ENCODE measurements at regions not wholly inside any gene's neighbourhood (a gene's known extent, or its start where the extent isn't known, plus 50 kb on each side); places are given as distances from the start of the nearest gene placed in this dataset.
"Not testable (repeated sequence)": the region's sequence is repeated elsewhere in the genome, so short reads cannot be mapped to it uniquely, and the experiment has no call there.

DNA sequence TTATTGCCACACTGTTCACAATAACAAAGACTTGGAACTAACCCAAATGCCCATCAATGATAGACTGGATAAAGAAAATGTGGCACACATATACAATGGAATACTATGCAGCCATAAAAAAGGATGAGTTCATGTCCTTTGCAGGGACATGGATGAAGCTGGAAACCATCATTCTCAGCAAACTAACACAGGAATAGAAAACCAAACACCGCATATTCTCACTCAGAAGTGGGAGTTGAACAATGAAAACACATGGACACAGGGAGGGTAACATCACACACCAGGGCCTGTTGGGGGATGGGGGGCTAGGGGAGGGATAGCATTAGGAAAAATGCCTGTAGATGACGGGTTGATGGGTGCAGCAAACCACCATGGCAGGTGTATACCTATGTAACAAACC, 76.5 kb upstream of the SLC35F3 start:
- not testable (repeated sequence) for H3K4me3 ChIP-seq (ENCODE audit: low read depth in 1 of 3, low read length in 3 of 3); H3K4me1 ChIP-seq (ENCODE audit: control insufficient read depth in 3 of 3, insufficient read depth in 2 of 3, low read depth in 1 of 3, low read length in 2 of 3); H3K36me3 ChIP-seq (ENCODE audit: control insufficient read depth in 3 of 3, insufficient read depth in 2 of 3, low read depth in 1 of 3, low read length in 3 of 3); H3K9me3 ChIP-seq (ENCODE audit: control insufficient read depth in 2 of 2, insufficient read depth in 1 of 2, low read depth in 1 of 2, low read length in 1 of 2); H3K27me3 ChIP-seq (ENCODE audit: control insufficient read depth in 3 of 3, insufficient read depth in 3 of 3, low read length in 3 of 3); H3K27ac ChIP-seq (ENCODE audit: low read depth in 1 of 3, low read length in 2 of 3); DNase-seq; FAIRE-seq
- 75 to 82% (median 75%) methylated on average over 2 of the region's 2 CpGs for WGBS, 3 donors

DNA sequence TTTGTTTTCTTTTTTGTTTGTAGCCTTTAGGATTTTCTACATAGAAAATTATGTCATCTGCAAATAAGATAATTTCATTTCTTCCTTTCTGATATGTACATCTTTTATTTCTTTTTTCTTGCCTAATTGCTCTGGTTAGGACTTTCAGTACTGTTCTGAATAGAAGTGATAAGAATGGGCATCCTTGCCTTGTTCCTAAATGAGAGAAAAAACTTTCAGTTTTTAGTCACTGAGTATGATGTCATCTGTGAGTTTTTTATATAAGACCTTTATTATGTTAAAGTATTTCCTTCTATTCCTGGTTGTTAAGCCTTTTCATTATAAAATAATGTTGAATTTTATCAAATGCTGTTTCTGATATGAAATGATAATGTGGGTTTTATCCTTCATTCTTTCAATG, 76.0 kb upstream of the SLC35F3 start:
- DNase-seq (no peak), FAIRE-seq (no peak)
- Histone ChIP-seq H3K4me3 (ENCODE audit: low read depth in 1 of 3, low read length in 3 of 3) (no peak overlapping the region), H3K27me3 (ENCODE audit: control insufficient read depth in 3 of 3, insufficient read depth in 3 of 3, low read length in 3 of 3) (peaks cover 0 to 2% (median 0%) of the 10 kb centered on the region in 3 donors), H3K27ac (ENCODE audit: low read depth in 1 of 3, low read length in 2 of 3) (no peak overlapping the region), H3K9me3 (ENCODE audit: control insufficient read depth in 2 of 2, insufficient read depth in 1 of 2, low read depth in 1 of 2, low read length in 1 of 2) (peaks cover 0 to 4% of the 10 kb centered on the region in 2 donors), H3K36me3 (ENCODE audit: control insufficient read depth in 3 of 3, insufficient read depth in 2 of 3, low read depth in 1 of 3, low read length in 3 of 3) (no peaks in the 10 kb centered on the region), H3K4me1 (ENCODE audit: control insufficient read depth in 3 of 3, insufficient read depth in 2 of 3, low read depth in 1 of 3, low read length in 2 of 3) (no peaks in the 10 kb centered on the region)

DNA sequence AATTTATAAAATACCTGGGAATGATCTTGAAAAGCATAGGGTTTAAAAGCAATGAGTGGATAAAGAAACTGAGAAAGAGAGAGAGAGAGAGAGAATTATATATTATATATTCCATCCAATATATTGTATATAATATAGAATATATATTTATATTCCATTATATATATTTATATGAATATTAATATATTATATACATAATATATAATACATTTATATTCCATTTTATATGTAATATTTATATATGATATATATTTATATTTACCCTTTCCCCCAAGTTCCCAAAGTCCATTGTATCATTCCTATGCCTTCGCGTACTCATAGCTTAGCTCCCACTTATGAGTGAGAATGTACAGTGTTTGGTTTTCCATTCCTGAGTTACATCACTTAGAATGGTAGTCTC, 69.9 kb upstream of the SLC35F3 start:
- H3K9me3 ChIP-seq (ENCODE audit: control insufficient read depth in 2 of 2, insufficient read depth in 1 of 2, low read depth in 1 of 2, low read length in 1 of 2) = peaks cover 0 to 6% of the 10 kb centered on the region in 2 donors
- no peak overlapping the region for H3K27ac ChIP-seq (ENCODE audit: low read depth in 1 of 3, low read length in 2 of 3)
- H3K36me3 ChIP-seq (ENCODE audit: control insufficient read depth in 3 of 3, insufficient read depth in 2 of 3, low read depth in 1 of 3, low read length in 3 of 3) = no peaks in the 10 kb centered on the region
- H3K4me3 ChIP-seq (ENCODE audit: low read depth in 1 of 3, low read length in 3 of 3) = no peak overlapping the region
- WGBS, 3 donors = 96 to 98% (median 96%) methylated on average over 2 of the region's 2 CpGs
- peaks cover 0 to 2% (median 0%) of the 10 kb centered on the region in 3 donors for H3K27me3 ChIP-seq (ENCODE audit: control insufficient read depth in 3 of 3, insufficient read depth in 3 of 3, low read length in 3 of 3)
- DNase-seq = no peak
- FAIRE-seq = peak; percentile 84
- H3K4me1 ChIP-seq (ENCODE audit: control insufficient read depth in 3 of 3, insufficient read depth in 2 of 3, low read depth in 1 of 3, low read length in 2 of 3) = no peaks in the 10 kb centered on the region

DNA sequence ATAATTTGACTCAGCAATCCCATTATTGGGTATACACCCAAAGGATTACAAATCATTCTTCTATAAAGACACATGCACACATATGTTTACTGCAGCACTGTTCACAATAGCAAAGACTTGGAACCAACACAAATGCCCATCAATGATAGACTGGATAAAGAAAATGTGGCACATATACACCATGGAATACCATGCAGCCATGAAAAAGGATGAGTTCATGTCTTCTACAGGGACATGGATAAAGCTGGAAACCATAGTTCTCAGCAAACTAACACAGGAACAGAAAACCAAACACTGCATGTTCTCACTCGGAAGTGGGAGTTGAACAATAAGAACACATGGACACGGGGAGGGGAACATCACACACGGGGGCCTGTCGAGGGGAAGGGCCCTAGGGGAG, 66.3 kb upstream of the SLC35F3 start:
- H3K4me1 ChIP-seq (ENCODE audit: control insufficient read depth in 3 of 3, insufficient read depth in 2 of 3, low read depth in 1 of 3, low read length in 2 of 3); H3K4me3 ChIP-seq (ENCODE audit: low read depth in 1 of 3, low read length in 3 of 3); DNase-seq; FAIRE-seq; H3K9me3 ChIP-seq (ENCODE audit: control insufficient read depth in 2 of 2, insufficient read depth in 1 of 2, low read depth in 1 of 2, low read length in 1 of 2); H3K27me3 ChIP-seq (ENCODE audit: control insufficient read depth in 3 of 3, insufficient read depth in 3 of 3, low read length in 3 of 3); H3K36me3 ChIP-seq (ENCODE audit: control insufficient read depth in 3 of 3, insufficient read depth in 2 of 3, low read depth in 1 of 3, low read length in 3 of 3); H3K27ac ChIP-seq (ENCODE audit: low read depth in 1 of 3, low read length in 2 of 3): not testable (repeated sequence)
- 93 to 98% (median 94%) methylated on average over 4 of the region's 4 CpGs for WGBS, 3 donors

DNA sequence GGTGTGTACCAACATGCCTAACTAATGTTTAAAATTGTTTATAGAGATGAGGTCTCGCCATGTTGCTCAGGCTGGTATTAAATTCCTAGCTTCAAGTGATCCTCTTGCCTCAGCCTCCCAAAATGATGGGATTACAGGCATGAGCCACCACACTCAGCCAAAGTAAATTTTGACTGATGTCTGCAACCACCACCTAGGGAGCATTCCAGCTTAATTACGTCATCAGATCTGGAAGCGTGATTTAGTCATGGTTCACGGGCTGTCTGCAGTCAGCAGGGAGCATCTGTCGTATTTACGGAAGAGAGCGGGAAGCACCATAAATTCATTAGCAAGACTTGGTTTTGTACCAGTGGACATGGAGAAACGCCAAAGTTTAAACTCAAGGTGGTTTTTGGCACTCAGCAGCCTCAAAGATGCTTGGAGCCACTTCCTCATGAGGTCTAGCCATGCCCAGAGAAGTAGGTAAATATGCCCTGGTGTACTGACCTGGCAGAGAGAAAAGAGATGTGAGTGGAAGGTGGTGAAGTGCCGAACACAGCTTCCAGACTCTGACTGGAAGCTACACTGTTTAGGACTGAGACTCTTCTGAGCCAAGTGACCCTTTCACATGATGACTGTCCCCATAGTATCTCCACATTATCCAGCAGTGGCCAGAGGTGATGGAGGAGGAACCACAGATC, 60.8 kb upstream of the SLC35F3 start:
- FAIRE-seq = no peak
- H3K9me3 ChIP-seq (ENCODE audit: control insufficient read depth in 2 of 2, insufficient read depth in 1 of 2, low read depth in 1 of 2, low read length in 1 of 2) = peaks cover 0 to 1% of the 10 kb centered on the region in 2 donors
- H3K27me3 ChIP-seq (ENCODE audit: control insufficient read depth in 3 of 3, insufficient read depth in 3 of 3, low read length in 3 of 3) = peaks cover 0 to 1% (median 0%) of the 10 kb centered on the region in 3 donors
- no peaks in the 10 kb centered on the region for H3K4me1 ChIP-seq (ENCODE audit: control insufficient read depth in 3 of 3, insufficient read depth in 2 of 3, low read depth in 1 of 3, low read length in 2 of 3)
- DNase-seq = no peak
- no peaks in the 10 kb centered on the region for H3K36me3 ChIP-seq (ENCODE audit: control insufficient read depth in 3 of 3, insufficient read depth in 2 of 3, low read depth in 1 of 3, low read length in 3 of 3)
- H3K4me3 ChIP-seq (ENCODE audit: low read depth in 1 of 3, low read length in 3 of 3) = no peak overlapping the region
- no peak overlapping the region for H3K27ac ChIP-seq (ENCODE audit: low read depth in 1 of 3, low read length in 2 of 3)
- WGBS, 3 donors = 66 to 74% (median 71%) methylated on average over 9 of the region's 9 CpGs

DNA sequence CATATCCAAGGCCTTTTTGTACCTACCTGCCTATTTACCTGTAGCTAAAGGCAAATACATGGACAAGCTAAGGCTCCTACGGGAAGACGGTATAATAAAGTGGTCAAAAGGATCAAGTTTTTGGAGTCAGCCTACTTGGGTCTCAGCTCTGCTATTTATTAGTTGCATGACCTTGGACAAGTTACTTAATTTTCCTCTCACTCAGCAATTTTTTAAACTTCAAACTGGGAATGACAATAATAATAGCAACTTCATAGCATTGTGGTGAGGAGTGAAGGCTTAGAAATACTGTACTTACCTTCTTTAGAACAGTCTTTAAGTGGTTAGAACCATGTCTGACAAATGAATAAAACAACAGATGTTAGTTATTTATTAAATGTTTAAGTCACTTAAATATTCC, 60.2 kb upstream of the SLC35F3 start:
- WGBS, 3 donors = 87 to 95% (median 89%) methylated on average over 2 of the region's 2 CpGs
- FAIRE-seq = no peak
- DNase-seq = no peak

DNA sequence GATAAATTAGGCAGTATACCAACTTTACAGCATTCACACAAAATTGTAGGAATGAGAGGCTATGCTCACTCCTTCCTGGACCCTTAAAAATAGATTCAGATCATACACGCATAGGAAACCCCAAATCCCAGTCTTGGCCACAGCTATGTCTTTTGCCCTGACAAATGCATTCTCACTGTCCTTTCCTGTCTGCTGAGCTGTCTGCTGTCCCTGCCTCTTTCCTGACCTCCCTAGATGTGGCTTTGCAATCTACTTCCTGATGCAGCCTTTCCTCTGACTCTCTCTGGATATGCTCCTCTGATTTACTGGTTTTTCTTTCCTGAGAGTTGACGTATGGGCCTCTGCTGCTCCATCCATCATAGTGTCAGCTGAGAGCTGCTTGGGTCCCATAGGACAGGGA, 59.8 kb upstream of the SLC35F3 start:
- H3K27ac ChIP-seq (ENCODE audit: low read depth in 1 of 3, low read length in 2 of 3) = no peak overlapping the region
- H3K4me3 ChIP-seq (ENCODE audit: low read depth in 1 of 3, low read length in 3 of 3) = no peak overlapping the region
- no peak for FAIRE-seq
- H3K4me1 ChIP-seq (ENCODE audit: control insufficient read depth in 3 of 3, insufficient read depth in 2 of 3, low read depth in 1 of 3, low read length in 2 of 3) = no peaks in the 10 kb centered on the region
- peaks cover 0 to 1% of the 10 kb centered on the region in 2 donors for H3K9me3 ChIP-seq (ENCODE audit: control insufficient read depth in 2 of 2, insufficient read depth in 1 of 2, low read depth in 1 of 2, low read length in 1 of 2)
- WGBS, 3 donors = 39 to 61% (median 55%) methylated on average over 2 of the region's 2 CpGs
- no peaks in the 10 kb centered on the region for H3K36me3 ChIP-seq (ENCODE audit: control insufficient read depth in 3 of 3, insufficient read depth in 2 of 3, low read depth in 1 of 3, low read length in 3 of 3)
- no peak for DNase-seq
- H3K27me3 ChIP-seq (ENCODE audit: control insufficient read depth in 3 of 3, insufficient read depth in 3 of 3, low read length in 3 of 3) = peaks cover 0 to 1% (median 0%) of the 10 kb centered on the region in 3 donors

More for the DNA sequence above, 60.2 kb upstream of the SLC35F3 start:
- peaks cover 0 to 1% (median 0%) of the 10 kb centered on the region in 3 donors for H3K27me3 ChIP-seq (ENCODE audit: control insufficient read depth in 3 of 3, insufficient read depth in 3 of 3, low read length in 3 of 3)
- peaks cover 0 to 1% of the 10 kb centered on the region in 2 donors for H3K9me3 ChIP-seq (ENCODE audit: control insufficient read depth in 2 of 2, insufficient read depth in 1 of 2, low read depth in 1 of 2, low read length in 1 of 2)
- no peaks in the 10 kb centered on the region for H3K4me1 ChIP-seq (ENCODE audit: control insufficient read depth in 3 of 3, insufficient read depth in 2 of 3, low read depth in 1 of 3, low read length in 2 of 3)
- no peak overlapping the region for H3K27ac ChIP-seq (ENCODE audit: low read depth in 1 of 3, low read length in 2 of 3)
- H3K4me3 ChIP-seq (ENCODE audit: low read depth in 1 of 3, low read length in 3 of 3) = no peak overlapping the region
- no peaks in the 10 kb centered on the region for H3K36me3 ChIP-seq (ENCODE audit: control insufficient read depth in 3 of 3, insufficient read depth in 2 of 3, low read depth in 1 of 3, low read length in 3 of 3)
